ENCODE measurements at regions not wholly inside any gene's neighbourhood (a gene's known extent, or its start where the extent isn't known, plus 50 kb on each side); places are given as distances from the start of the nearest gene placed in this dataset.

DNA sequence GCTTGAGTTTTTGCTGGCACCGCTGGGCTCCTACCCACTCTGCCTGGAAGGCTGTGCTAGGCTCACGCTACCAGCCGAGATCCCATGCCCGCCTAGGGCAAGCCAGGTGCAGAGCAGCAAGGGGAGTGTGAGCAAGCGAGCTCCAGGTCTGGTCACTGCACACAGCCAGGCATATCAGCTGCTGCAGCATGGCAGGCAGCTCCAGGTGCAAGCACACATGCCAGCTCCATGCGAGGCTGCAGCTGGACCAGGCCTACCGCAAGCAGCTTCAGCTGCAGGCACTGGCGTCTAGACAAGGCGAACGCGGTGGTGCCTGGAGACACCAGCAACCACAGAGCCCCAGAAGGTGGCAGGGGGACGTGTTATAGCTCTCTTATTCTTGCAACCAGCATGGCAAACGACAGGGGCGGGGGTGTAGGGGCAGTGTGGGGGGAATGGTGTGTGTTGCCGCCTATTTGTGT, 614.7 kb upstream of the EPHA5 start (continued):
- TF ChIP-seq, protein P1, sequence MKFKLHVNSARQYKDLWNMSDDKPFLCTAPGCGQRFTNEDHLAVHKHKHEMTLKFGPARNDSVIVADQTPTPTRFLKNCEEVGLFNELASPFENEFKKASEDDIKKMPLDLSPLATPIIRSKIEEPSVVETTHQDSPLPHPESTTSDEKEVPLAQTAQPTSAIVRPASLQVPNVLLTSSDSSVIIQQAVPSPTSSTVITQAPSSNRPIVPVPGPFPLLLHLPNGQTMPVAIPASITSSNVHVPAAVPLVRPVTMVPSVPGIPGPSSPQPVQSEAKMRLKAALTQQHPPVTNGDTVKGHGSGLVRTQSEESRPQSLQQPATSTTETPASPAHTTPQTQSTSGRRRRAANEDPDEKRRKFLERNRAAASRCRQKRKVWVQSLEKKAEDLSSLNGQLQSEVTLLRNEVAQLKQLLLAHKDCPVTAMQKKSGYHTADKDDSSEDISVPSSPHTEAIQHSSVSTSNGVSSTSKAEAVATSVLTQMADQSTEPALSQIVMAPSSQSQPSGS (CRISPR knock-in tag; IDR thresholded peaks at IDR 0.05), result no peak
- TF ChIP-seq POLR2A (IDR thresholded peaks at IDR 0.05; ENCODE audit: insufficient read depth in 1 of 2, low read depth in 2 of 2, low read length in 2 of 2), result no peak
- TF ChIP-seq MYC (CRISPR knock-in tag; IDR thresholded peaks at IDR 0.05; ENCODE audit: borderline replicate concordance), result no peak
- no peak for TF ChIP-seq ZNF33B (CRISPR knock-in tag; IDR thresholded peaks at IDR 0.05)
- TF ChIP-seq ZKSCAN5 (CRISPR knock-in tag; IDR thresholded peaks at IDR 0.05), result no peak
- TF ChIP-seq RBFOX2 (IDR thresholded peaks at IDR 0.05; ENCODE audit: low read depth, low read length), result no peak
- TF ChIP-seq KAT2B (IDR thresholded peaks at IDR 0.05; ENCODE audit: borderline replicate concordance, low read depth, low read length), result no peak
- TF ChIP-seq, protein P2, sequence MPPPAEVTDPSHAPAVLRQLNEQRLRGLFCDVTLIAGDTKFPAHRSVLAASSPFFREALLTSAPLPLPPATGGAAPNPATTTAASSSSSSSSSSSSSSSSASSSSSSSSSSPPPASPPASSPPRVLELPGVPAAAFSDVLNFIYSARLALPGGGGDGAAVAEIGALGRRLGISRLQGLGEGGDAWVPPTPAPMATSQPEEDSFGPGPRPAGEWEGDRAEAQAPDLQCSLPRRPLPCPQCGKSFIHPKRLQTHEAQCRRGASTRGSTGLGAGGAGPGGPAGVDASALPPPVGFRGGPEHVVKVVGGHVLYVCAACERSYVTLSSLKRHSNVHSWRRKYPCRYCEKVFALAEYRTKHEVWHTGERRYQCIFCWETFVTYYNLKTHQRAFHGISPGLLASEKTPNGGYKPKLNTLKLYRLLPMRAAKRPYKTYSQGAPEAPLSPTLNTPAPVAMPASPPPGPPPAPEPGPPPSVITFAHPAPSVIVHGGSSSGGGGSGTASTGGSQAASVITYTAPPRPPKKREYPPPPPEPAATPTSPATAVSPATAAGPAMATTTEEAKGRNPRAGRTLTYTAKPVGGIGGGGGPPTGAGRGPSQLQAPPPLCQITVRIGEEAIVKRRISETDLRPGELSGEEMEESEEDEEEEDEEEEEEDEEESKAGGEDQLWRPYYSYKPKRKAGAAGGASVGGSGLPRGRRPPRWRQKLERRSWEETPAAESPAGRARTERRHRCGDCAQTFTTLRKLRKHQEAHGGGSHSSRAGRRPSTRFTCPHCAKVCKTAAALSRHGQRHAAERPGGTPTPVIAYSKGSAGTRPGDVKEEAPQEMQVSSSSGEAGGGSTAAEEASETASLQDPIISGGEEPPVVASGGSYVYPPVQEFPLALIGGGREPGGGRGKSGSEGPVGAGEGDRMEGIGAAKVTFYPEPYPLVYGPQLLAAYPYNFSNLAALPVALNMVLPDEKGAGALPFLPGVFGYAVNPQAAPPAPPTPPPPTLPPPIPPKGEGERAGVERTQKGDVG (CRISPR knock-in tag; IDR thresholded peaks at IDR 0.05; ENCODE audit: borderline replicate concordance), result no peak

DNA sequence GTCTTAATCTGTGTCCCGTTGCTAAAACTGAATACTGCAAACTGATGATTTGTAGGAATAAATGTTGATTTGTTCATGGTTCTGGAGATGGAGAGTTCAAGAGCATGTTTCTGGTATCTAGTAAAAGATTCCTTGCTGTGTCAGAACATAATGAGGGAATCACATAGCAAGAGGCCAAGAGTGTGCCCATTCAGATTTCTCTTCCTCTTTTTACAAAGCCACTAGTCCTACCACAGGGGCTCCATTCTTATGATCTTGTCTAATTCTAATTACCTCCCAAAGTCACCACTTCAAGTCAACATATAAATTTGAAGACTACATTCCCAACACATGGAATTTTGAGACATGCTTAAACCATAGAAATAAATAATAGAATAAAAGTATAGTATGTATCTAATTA, 608.8 kb upstream of the EPHA5 start:
- no peak overlapping the region for H3K4me2 ChIP-seq (ENCODE audit: low read depth, low read length)
- BruUV-seq (replicated peaks), result no TSS peak
- no peak overlapping the region for H2AFZ ChIP-seq (ENCODE audit: low read length)
- H3K27me3 ChIP-seq (ENCODE audit: control insufficient read depth in 1 of 2, insufficient read depth in 2 of 2, low read length in 2 of 2), result no peaks in the 10 kb centered on the region
- in situ Hi-C loops (cut with HindIII; ENCODE audit: extremely low pct_ligation_motif_present, low pct_unique_long_range_greater_than_20kb) (no loop called here), intact Hi-C loops (cut with micrococcal nuclease; ENCODE audit: unreplicated experiment) (no loop called here)
- no peak overlapping the region for H3K4me3 ChIP-seq (replicated peaks in 1 of 3; ENCODE audit: insufficient read depth in 1 of 3, low read depth in 2 of 3, low read length in 3 of 3)
- H3K27ac ChIP-seq (ENCODE audit: extremely low read length, insufficient read depth, low read length), result no peak overlapping the region
- no peaks in the 10 kb centered on the region for H3K9me3 ChIP-seq (ENCODE audit: low read length)
- no peaks in the 10 kb centered on the region for H3K79me2 ChIP-seq (ENCODE audit: insufficient read depth, low read length)
- H3K36me3 ChIP-seq (replicated peaks in 1 of 2; ENCODE audit: control insufficient read depth in 1 of 2, insufficient read depth in 2 of 2, low read length in 2 of 2), result no peaks in the 10 kb centered on the region
- no peak for ATAC-seq
- ChIA-PET POLR2A (no interaction called here), CTCF (ENCODE audit: low intra/inter-chr PET ratio, low total read pairs) (no interaction called here)
- no peaks in the 10 kb centered on the region for H4K20me1 ChIP-seq (ENCODE audit: insufficient read depth, low read length)
- no peak for FAIRE-seq
- no peak overlapping the region for H3K9ac ChIP-seq (ENCODE audit: insufficient read depth, low read depth, low read length)
- WGBS (ENCODE audit: low lambda C conversion rate), result 40% methylated on average over 1 of the region's 1 CpG
- DNase-seq (ENCODE audit: low spot score), result no peak
- H3K4me1 ChIP-seq (ENCODE audit: insufficient read depth, low read length), result no peaks in the 10 kb centered on the region
- TF ChIP-seq POLR2G (IDR thresholded peaks at IDR 0.05; ENCODE audit: low read depth, low read length) (no peak), NFKB2 (CRISPR knock-in tag; IDR thresholded peaks at IDR 0.05; ENCODE audit: borderline replicate concordance) (no peak), PPARG (CRISPR knock-in tag; conservative IDR thresholded peaks at IDR 0.05) (no peak)
- TF ChIP-seq, protein P3, sequence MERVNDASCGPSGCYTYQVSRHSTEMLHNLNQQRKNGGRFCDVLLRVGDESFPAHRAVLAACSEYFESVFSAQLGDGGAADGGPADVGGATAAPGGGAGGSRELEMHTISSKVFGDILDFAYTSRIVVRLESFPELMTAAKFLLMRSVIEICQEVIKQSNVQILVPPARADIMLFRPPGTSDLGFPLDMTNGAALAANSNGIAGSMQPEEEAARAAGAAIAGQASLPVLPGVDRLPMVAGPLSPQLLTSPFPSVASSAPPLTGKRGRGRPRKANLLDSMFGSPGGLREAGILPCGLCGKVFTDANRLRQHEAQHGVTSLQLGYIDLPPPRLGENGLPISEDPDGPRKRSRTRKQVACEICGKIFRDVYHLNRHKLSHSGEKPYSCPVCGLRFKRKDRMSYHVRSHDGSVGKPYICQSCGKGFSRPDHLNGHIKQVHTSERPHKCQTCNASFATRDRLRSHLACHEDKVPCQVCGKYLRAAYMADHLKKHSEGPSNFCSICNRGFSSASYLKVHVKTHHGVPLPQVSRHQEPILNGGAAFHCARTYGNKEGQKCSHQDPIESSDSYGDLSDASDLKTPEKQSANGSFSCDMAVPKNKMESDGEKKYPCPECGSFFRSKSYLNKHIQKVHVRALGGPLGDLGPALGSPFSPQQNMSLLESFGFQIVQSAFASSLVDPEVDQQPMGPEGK (CRISPR knock-in tag; IDR thresholded peaks at IDR 0.05), result no peak
- TF ChIP-seq, protein P4, sequence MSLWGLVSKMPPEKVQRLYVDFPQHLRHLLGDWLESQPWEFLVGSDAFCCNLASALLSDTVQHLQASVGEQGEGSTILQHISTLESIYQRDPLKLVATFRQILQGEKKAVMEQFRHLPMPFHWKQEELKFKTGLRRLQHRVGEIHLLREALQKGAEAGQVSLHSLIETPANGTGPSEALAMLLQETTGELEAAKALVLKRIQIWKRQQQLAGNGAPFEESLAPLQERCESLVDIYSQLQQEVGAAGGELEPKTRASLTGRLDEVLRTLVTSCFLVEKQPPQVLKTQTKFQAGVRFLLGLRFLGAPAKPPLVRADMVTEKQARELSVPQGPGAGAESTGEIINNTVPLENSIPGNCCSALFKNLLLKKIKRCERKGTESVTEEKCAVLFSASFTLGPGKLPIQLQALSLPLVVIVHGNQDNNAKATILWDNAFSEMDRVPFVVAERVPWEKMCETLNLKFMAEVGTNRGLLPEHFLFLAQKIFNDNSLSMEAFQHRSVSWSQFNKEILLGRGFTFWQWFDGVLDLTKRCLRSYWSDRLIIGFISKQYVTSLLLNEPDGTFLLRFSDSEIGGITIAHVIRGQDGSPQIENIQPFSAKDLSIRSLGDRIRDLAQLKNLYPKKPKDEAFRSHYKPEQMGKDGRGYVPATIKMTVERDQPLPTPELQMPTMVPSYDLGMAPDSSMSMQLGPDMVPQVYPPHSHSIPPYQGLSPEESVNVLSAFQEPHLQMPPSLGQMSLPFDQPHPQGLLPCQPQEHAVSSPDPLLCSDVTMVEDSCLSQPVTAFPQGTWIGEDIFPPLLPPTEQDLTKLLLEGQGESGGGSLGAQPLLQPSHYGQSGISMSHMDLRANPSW (CRISPR knock-in tag; IDR thresholded peaks at IDR 0.05; ENCODE audit: borderline replicate concordance), result no peak

Measured in HepG2 (cell line).